Endothelial cell of umbilical vein (primary cell): ENCODE measurements at regions not wholly inside any gene's neighbourhood (a gene's known extent, or its start where the extent isn't known, plus 50 kb on each side); places are given as distances from the start of the nearest gene placed in this dataset.

Experiments
- BruUV-seq: library from RNA; stranded (reverse); fragments of 400-500 nt; replicated peaks from 2 replicates; lab custom pipeline; 2021; lab: Mats Ljungman, UMichigan
- CTCF ChIA-PET: fragments of 300-600, 350-600 bp; sonication (Branson Sonifier 250); formaldehyde crosslinking; loops from one replicate; lab custom pipeline; 2021; ENCODE audit warnings: antibody characterized with exemption, inconsistent platforms; lab: Charles Lee
- POLR2A ChIA-PET: fragments of 300-600, 350-600 bp; sonication (Branson Sonifier 250); formaldehyde crosslinking; loops from one replicate; lab custom pipeline; 2021; ENCODE audit warnings: antibody characterized with exemption, inconsistent platforms; lab: Charles Lee
- DNase-seq: peaks from one replicate; pipeline ENCODE4 v3.0.0-alpha.2; 2011; ENCODE audit warnings: low read depth, low spot score
- FAIRE-seq: peaks from 2 replicates; lab custom pipeline; 2011; peaks lifted over from hg19 to GRCh38; lab: Jason Lieb, UNC
- H2AFZ ChIP-seq: 2 replicates; pipeline ENCODE4 v1.6.0; 2012; ENCODE audit warnings: low read depth, low read length, control low read depth, inconsistent platforms
- H3K27ac ChIP-seq: 2 replicates; pipeline ENCODE4 v1.5.1; 2011; ENCODE audit warnings: low read depth, mild to moderate bottlenecking, control low read depth, low read length, moderate library complexity; ENCODE audit not compliant: insufficient read depth
- H3K27me3 ChIP-seq, 2 experiments: 2 replicates each; pipeline versions ENCODE4 v1.6.0 to v1.6.1; 2011; ENCODE audit warnings: low read length in 2 of 2, mixed read lengths in 1 of 2; ENCODE audit not compliant: control insufficient read depth in 2 of 2, insufficient read depth in 2 of 2
- H3K36me3 ChIP-seq, 2 experiments: 2 replicates in 1 of 2; 3 replicates in 1 of 2; pipeline ENCODE4 v1.5.1; 2011; ENCODE audit warnings: low read length in 2 of 2, mild to moderate bottlenecking in 1 of 2, moderate library complexity in 1 of 2; ENCODE audit not compliant: control insufficient read depth in 2 of 2, insufficient read depth in 2 of 2; ENCODE audit errors: extremely low read depth in 1 of 2
- H3K4me1 ChIP-seq: 3 replicates; pipeline ENCODE4 v1.5.1; 2011; ENCODE audit warnings: mild to moderate bottlenecking, low read length; ENCODE audit not compliant: control insufficient read depth, insufficient read depth; ENCODE audit errors: extremely low read depth
- H3K4me2 ChIP-seq: 2 replicates; pipeline ENCODE4 v1.6.1; 2011; ENCODE audit warnings: low read length, control low read depth, mixed read lengths; ENCODE audit not compliant: insufficient read depth
- H3K4me3 ChIP-seq, 3 experiments: fragments of 200-600 bp in 1 of 3; sonication (generic), shearing (Covaris generic) in 1 of 3; replicated peaks in 1 of 3; 2 replicates each; pipeline ENCODE4 v1.5.1; 2011 to 2016; ENCODE audit warnings: control low read depth in 3 of 3, low read length in 3 of 3, mild to moderate bottlenecking in 2 of 3, inconsistent platforms in 1 of 3, low read depth in 1 of 3, moderate library complexity in 1 of 3; ENCODE audit not compliant: insufficient read depth in 1 of 3
- H3K79me2 ChIP-seq: 2 replicates; pipeline ENCODE4 v1.6.0; 2012; ENCODE audit warnings: low read length, inconsistent platforms; ENCODE audit not compliant: control insufficient read depth, insufficient read depth
- H3K9ac ChIP-seq: replicated peaks from 2 replicates; pipeline ENCODE3; 2011; ENCODE audit warnings: low read length, control low read depth; ENCODE audit not compliant: insufficient read depth; ENCODE audit errors: extremely low read depth
- H3K9me1 ChIP-seq: replicated peaks from 3 replicates; pipeline ENCODE4 v1.6.0; 2011; ENCODE audit warnings: mild to moderate bottlenecking, low read length; ENCODE audit not compliant: control insufficient read depth, insufficient read depth; ENCODE audit errors: extremely low read depth
- H3K9me3 ChIP-seq: replicated peaks from 2 replicates; pipeline ENCODE4 v1.5.1; 2012; ENCODE audit warnings: low read length, inconsistent platforms; ENCODE audit not compliant: control insufficient read depth, insufficient read depth
- H4K20me1 ChIP-seq: replicated peaks from 2 replicates; pipeline ENCODE3; 2011; ENCODE audit warnings: mild to moderate bottlenecking, low read length; ENCODE audit not compliant: control insufficient read depth, insufficient read depth; ENCODE audit errors: extremely low read depth
- EZH2 ChIP-seq: IDR thresholded peaks from 2 replicates; pipeline ENCODE4 v1.6.1; 2012; ENCODE audit warnings: borderline replicate concordance, low read depth, mild to moderate bottlenecking, moderate library complexity, low read length, inconsistent platforms; ENCODE audit not compliant: severe bottlenecking
- FOS ChIP-seq: IDR thresholded peaks from 2 replicates; pipeline ENCODE4 v1.6.1; 2011; ENCODE audit warnings: mild to moderate bottlenecking, low read length, moderate library complexity, borderline replicate concordance; ENCODE audit not compliant: insufficient read depth
- GATA2 ChIP-seq: IDR thresholded peaks from 2 replicates; pipeline ENCODE4 v1.7.0; 2011; ENCODE audit warnings: low read depth, mild to moderate bottlenecking, moderate library complexity, mixed read lengths, low read length; ENCODE audit not compliant: insufficient read length, insufficient read depth
- JUN ChIP-seq: IDR thresholded peaks from 2 replicates; pipeline ENCODE4 v1.6.1; 2011; ENCODE audit warnings: borderline replicate concordance, low read depth; ENCODE audit not compliant: insufficient read length, insufficient read depth
- MYC ChIP-seq: IDR thresholded peaks from one replicate; pipeline ENCODE4 v1.6.1; 2011; ENCODE audit warnings: mild to moderate bottlenecking, low read depth, low read length
- POLR2A ChIP-seq: IDR thresholded peaks from 2 replicates; pipeline ENCODE4 v1.6.1; 2012; ENCODE audit warnings: low read depth, mild to moderate bottlenecking, control low read depth, low read length
- POLR2AphosphoS5 ChIP-seq: IDR thresholded peaks from 2 replicates; pipeline ENCODE4 v1.6.1; 2012; ENCODE audit warnings: low read depth, mild to moderate bottlenecking, control low read depth, low read length, moderate library complexity; ENCODE audit not compliant: insufficient read depth
- dilution Hi-C: fragments of 300-500 bp; cut with MboI; formaldehyde crosslinking; loops from one replicate; pipeline ENCODE4 v1.15.0; 2019; ENCODE audit warnings: low sequenced_read_pairs; ENCODE audit not compliant: extremely low pct_ligation_motif_present
- intact Hi-C: fragments of 100-400 bp; cut with micrococcal nuclease; formaldehyde crosslinking; loops from one replicate; pipeline ENCODE4 v1.10.0; 2022
- TF ChIP-seq, protein P1 (sequence below): IDR thresholded peaks from 2 replicates; pipeline ENCODE4 v1.6.1; 2011; ENCODE audit not compliant: insufficient read depth, insufficient read length
- TF ChIP-seq, protein P2 (sequence below), 2 donors: IDR thresholded peaks; 1 replicate in 1 of 2; 2 replicates in 1 of 2; pipeline ENCODE4 v1.5.1; 2011; ENCODE audit warnings: low read length in 2 of 2, mild to moderate bottlenecking in 2 of 2, moderate library complexity in 2 of 2, control low read depth in 1 of 2, inconsistent platforms in 1 of 2, low read depth in 1 of 2; ENCODE audit not compliant: insufficient read depth in 1 of 2; ENCODE audit errors: extremely low read depth in 1 of 2

GRCh38 chr10:78548369-78548768, 514.7 kb downstream of the RPS24 start:
- H4K20me1 ChIP-seq, result no peaks in the 10 kb centered on the region
- dilution Hi-C loops, result no loop called here
- no peaks in the 10 kb centered on the region for H3K79me2 ChIP-seq
- H3K27ac ChIP-seq, result no peak overlapping the region
- ChIA-PET POLR2A (no interaction called here), CTCF (no interaction called here)
- FAIRE-seq (no peak), DNase-seq (no peak)
- no TSS peak for BruUV-seq
- H3K9me1 ChIP-seq, result no peaks in the 10 kb centered on the region
- H3K4me1 ChIP-seq, result no peaks in the 10 kb centered on the region
- no peaks in the 10 kb centered on the region for H3K36me3 ChIP-seq
- no peak overlapping the region for H2AFZ ChIP-seq
- H3K27me3 ChIP-seq, result peaks cover 13 to 15% of the 10 kb centered on the region in 2 experiments
- TF ChIP-seq POLR2AphosphoS5, result no peak
- no peak overlapping the region for H3K4me2 ChIP-seq
- no peak overlapping the region for H3K9ac ChIP-seq
- intact Hi-C loops, result no loop called here
- H3K9me3 ChIP-seq, result no peaks in the 10 kb centered on the region
- H3K4me3 ChIP-seq, result no peak overlapping the region

DNA sequence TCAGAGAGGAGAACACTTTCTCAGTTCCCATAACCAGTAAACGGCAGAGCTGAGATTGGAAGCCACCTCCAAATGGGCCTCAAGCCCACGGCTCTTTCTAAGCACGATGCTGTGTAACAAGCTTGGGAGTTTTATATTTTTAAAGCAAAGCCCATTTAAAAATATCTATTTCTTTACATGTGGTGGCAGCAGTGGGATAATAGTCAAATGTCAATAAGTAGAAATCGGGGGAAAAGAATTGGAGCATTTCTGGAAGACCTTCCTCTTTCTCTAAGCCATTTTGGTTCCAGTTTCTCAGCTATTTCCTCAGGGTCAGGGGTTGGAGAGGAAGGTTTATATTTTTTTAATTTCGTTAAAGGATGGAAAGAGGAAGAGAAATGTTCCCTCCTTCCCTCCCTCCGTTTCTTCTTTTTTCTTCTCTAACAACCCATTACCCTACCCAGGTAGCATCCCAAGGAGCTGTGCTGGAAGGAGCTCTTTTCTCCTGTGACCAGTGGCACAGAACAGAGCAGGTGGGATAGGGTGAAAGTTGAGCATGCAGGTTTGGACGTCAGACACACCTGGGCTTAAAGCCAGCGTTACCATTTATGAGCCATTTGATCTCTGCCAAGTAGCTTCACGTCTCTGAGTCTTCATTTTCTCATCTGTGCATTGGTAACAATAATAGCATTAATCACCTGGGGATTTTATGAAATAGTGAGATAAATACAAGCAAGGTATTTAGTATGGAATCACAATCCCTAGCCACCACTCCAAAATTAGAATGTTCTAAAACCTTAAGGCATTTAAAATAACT, 515.7 kb downstream of the RPS24 start:
- FAIRE-seq (no peak), DNase-seq (no peak)
- Histone ChIP-seq H3K36me3 (no peaks in the 10 kb centered on the region), H2AFZ (no peak overlapping the region), H3K4me3 (no peak overlapping the region), H3K4me2 (no peak overlapping the region), H3K27me3 (peaks cover 9 to 15% of the 10 kb centered on the region in 2 experiments), H4K20me1 (no peaks in the 10 kb centered on the region), H3K9ac (no peak overlapping the region), H3K79me2 (no peaks in the 10 kb centered on the region), H3K9me3 (no peaks in the 10 kb centered on the region), H3K9me1 (no peaks in the 10 kb centered on the region), H3K4me1 (no peaks in the 10 kb centered on the region), H3K27ac (no peak overlapping the region)
- intact Hi-C loops, result no loop called here
- CTCF ChIA-PET, result interaction anchor here (2.1 kb wide), 1 partner anchor 11 kb away, joined by 6 read pairs; no protein-coding TSS in a partner anchor
- no TSS peak for BruUV-seq
- dilution Hi-C loops, result no loop called here
- no peak for TF ChIP-seq GATA2
- TF ChIP-seq, protein P1, sequence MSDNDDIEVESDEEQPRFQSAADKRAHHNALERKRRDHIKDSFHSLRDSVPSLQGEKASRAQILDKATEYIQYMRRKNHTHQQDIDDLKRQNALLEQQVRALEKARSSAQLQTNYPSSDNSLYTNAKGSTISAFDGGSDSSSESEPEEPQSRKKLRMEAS, result no peak
- no peak for TF ChIP-seq FOS
- no peak for TF ChIP-seq POLR2AphosphoS5
- TF ChIP-seq, protein P2, sequence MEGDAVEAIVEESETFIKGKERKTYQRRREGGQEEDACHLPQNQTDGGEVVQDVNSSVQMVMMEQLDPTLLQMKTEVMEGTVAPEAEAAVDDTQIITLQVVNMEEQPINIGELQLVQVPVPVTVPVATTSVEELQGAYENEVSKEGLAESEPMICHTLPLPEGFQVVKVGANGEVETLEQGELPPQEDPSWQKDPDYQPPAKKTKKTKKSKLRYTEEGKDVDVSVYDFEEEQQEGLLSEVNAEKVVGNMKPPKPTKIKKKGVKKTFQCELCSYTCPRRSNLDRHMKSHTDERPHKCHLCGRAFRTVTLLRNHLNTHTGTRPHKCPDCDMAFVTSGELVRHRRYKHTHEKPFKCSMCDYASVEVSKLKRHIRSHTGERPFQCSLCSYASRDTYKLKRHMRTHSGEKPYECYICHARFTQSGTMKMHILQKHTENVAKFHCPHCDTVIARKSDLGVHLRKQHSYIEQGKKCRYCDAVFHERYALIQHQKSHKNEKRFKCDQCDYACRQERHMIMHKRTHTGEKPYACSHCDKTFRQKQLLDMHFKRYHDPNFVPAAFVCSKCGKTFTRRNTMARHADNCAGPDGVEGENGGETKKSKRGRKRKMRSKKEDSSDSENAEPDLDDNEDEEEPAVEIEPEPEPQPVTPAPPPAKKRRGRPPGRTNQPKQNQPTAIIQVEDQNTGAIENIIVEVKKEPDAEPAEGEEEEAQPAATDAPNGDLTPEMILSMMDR (IDR thresholded peaks at IDR 0.05; ENCODE audit: extremely low read depth in 1 of 2, insufficient read depth in 1 of 2, low read depth in 1 of 2, low read length in 2 of 2), result no peak
- TF ChIP-seq MYC, result no peak
- no peak for TF ChIP-seq EZH2
- TF ChIP-seq POLR2A, result no peak
- no peak for TF ChIP-seq JUN
- POLR2A ChIA-PET, result no interaction called here
